ENCODE measurements at regions not wholly inside any gene's neighbourhood (a gene's known extent, or its start where the extent isn't known, plus 50 kb on each side); places are given as distances from the start of the nearest gene placed in this dataset.

DNA sequence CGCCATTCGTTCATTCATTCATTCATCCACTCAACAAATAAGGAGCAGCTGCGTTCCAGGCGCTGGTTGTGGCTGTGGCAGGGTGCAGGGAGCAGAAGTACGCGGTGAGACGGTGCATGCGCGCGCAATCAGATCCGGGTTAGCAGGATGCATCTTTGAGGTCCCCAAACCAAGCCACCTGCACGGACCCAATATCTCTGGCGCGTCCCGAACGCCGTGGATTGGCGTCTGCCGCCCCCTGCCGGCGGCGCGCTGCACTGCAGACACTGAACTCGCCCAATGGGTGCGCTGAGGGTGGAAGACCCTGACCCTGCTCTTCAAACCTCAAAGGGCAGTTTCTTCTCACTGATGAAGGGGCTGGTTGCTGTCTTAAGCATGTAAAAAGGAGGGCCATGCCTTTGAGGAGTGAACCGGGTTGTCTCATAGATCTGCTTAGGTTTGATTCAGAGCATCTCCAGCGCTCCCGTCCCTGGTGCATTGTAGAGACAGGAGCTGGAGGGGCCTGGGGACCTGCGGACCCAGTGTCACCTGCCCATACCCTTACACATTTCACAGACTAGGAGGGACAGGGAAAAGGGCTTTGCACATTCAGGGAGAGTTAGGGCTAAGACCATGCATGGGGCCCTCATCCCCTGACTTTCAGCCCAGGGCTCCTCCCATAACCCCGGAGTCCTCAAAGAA is 102.5 kb downstream of the RAMP3 start:
- no peak overlapping the region for H3K27ac Mint-ChIP-seq
- ATAC-seq (peak; percentile 96), DNase-seq (ENCODE audit: low spot score) (peak; percentile 87)
- ChIA-PET CTCF (interaction anchor here (0.6 to 3.6 kb wide), 21 partner anchors 8 to 594 kb away, joined by 3 to 25 read pairs (median 5); partner anchors contain the start of gene RAMP3), POLR2A (interaction anchor here (1.1 kb wide), 1 partner anchor 43 kb away, joined by 4 read pairs; no protein-coding TSS in a partner anchor)
- H3K4me3 Mint-ChIP-seq, result no peak overlapping the region; the same call in 1 of the 2 replicates
- H3K9me3 Mint-ChIP-seq, result peaks cover 25% of the 10 kb centered on the region
- peaks cover 16% of the 10 kb centered on the region for H3K36me3 Mint-ChIP-seq
- peaks cover 9% of the 10 kb centered on the region for H3K4me1 Mint-ChIP-seq
- H3K27me3 Mint-ChIP-seq (ENCODE audit: low read depth), result peaks cover 13% of the 10 kb centered on the region
- TF ChIP-seq, protein P1, sequence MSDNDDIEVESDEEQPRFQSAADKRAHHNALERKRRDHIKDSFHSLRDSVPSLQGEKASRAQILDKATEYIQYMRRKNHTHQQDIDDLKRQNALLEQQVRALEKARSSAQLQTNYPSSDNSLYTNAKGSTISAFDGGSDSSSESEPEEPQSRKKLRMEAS (CRISPR knock-in tag; IDR thresholded peaks at IDR 0.05), result 0 out of 2 replicates have a peak, but pooled peaks have one; percentile 52
- TF ChIP-seq ETV6 (CRISPR knock-in tag; IDR thresholded peaks at IDR 0.05), result no peak
- TF ChIP-seq, protein P2, sequence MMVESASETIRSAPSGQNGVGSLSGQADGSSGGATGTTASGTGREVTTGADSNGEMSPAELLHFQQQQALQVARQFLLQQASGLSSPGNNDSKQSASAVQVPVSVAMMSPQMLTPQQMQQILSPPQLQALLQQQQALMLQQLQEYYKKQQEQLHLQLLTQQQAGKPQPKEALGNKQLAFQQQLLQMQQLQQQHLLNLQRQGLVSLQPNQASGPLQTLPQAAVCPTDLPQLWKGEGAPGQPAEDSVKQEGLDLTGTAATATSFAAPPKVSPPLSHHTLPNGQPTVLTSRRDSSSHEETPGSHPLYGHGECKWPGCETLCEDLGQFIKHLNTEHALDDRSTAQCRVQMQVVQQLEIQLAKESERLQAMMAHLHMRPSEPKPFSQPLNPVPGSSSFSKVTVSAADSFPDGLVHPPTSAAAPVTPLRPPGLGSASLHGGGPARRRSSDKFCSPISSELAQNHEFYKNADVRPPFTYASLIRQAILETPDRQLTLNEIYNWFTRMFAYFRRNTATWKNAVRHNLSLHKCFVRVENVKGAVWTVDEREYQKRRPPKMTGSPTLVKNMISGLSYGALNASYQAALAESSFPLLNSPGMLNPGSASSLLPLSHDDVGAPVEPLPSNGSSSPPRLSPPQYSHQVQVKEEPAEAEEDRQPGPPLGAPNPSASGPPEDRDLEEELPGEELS (CRISPR knock-in tag; IDR thresholded peaks at IDR 0.05), result peak; percentile 31; the same call in 1 of the 2 replicates
- no peak for TF ChIP-seq KAT7 (CRISPR knock-in tag; IDR thresholded peaks at IDR 0.05; ENCODE audit: borderline replicate concordance)
- TF ChIP-seq ZNF121 (CRISPR knock-in tag; IDR thresholded peaks at IDR 0.05), result 0 out of 2 replicates have a peak, but pooled peaks have one; percentile 38
- TF ChIP-seq, protein P3, sequence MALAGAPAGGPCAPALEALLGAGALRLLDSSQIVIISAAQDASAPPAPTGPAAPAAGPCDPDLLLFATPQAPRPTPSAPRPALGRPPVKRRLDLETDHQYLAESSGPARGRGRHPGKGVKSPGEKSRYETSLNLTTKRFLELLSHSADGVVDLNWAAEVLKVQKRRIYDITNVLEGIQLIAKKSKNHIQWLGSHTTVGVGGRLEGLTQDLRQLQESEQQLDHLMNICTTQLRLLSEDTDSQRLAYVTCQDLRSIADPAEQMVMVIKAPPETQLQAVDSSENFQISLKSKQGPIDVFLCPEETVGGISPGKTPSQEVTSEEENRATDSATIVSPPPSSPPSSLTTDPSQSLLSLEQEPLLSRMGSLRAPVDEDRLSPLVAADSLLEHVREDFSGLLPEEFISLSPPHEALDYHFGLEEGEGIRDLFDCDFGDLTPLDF (CRISPR knock-in tag; IDR thresholded peaks at IDR 0.05), result no peak
- no peak for TF ChIP-seq PRRX2 (CRISPR knock-in tag; IDR thresholded peaks at IDR 0.05)
- no peak for TF ChIP-seq JUN (CRISPR knock-in tag; IDR thresholded peaks at IDR 0.05)
- TF ChIP-seq, protein P4, sequence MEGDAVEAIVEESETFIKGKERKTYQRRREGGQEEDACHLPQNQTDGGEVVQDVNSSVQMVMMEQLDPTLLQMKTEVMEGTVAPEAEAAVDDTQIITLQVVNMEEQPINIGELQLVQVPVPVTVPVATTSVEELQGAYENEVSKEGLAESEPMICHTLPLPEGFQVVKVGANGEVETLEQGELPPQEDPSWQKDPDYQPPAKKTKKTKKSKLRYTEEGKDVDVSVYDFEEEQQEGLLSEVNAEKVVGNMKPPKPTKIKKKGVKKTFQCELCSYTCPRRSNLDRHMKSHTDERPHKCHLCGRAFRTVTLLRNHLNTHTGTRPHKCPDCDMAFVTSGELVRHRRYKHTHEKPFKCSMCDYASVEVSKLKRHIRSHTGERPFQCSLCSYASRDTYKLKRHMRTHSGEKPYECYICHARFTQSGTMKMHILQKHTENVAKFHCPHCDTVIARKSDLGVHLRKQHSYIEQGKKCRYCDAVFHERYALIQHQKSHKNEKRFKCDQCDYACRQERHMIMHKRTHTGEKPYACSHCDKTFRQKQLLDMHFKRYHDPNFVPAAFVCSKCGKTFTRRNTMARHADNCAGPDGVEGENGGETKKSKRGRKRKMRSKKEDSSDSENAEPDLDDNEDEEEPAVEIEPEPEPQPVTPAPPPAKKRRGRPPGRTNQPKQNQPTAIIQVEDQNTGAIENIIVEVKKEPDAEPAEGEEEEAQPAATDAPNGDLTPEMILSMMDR (IDR thresholded peaks at IDR 0.05), result peak; percentile 99
- TF ChIP-seq, protein P5, sequence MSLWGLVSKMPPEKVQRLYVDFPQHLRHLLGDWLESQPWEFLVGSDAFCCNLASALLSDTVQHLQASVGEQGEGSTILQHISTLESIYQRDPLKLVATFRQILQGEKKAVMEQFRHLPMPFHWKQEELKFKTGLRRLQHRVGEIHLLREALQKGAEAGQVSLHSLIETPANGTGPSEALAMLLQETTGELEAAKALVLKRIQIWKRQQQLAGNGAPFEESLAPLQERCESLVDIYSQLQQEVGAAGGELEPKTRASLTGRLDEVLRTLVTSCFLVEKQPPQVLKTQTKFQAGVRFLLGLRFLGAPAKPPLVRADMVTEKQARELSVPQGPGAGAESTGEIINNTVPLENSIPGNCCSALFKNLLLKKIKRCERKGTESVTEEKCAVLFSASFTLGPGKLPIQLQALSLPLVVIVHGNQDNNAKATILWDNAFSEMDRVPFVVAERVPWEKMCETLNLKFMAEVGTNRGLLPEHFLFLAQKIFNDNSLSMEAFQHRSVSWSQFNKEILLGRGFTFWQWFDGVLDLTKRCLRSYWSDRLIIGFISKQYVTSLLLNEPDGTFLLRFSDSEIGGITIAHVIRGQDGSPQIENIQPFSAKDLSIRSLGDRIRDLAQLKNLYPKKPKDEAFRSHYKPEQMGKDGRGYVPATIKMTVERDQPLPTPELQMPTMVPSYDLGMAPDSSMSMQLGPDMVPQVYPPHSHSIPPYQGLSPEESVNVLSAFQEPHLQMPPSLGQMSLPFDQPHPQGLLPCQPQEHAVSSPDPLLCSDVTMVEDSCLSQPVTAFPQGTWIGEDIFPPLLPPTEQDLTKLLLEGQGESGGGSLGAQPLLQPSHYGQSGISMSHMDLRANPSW (CRISPR knock-in tag; conservative IDR thresholded peaks at IDR 0.05; ENCODE audit: low read depth), result no peak
- TF ChIP-seq, protein P6, sequence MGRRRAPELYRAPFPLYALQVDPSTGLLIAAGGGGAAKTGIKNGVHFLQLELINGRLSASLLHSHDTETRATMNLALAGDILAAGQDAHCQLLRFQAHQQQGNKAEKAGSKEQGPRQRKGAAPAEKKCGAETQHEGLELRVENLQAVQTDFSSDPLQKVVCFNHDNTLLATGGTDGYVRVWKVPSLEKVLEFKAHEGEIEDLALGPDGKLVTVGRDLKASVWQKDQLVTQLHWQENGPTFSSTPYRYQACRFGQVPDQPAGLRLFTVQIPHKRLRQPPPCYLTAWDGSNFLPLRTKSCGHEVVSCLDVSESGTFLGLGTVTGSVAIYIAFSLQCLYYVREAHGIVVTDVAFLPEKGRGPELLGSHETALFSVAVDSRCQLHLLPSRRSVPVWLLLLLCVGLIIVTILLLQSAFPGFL (CRISPR knock-in tag; IDR thresholded peaks at IDR 0.05; ENCODE audit: borderline replicate concordance), result no peak
- TF ChIP-seq ZBTB21 (CRISPR knock-in tag; IDR thresholded peaks at IDR 0.05; ENCODE audit: borderline replicate concordance), result no peak
- TF ChIP-seq GTF2I (CRISPR knock-in tag; conservative IDR thresholded peaks at IDR 0.05), result no peak
- TF ChIP-seq CREB1 (CRISPR knock-in tag; IDR thresholded peaks at IDR 0.05), result no peak
- TF ChIP-seq ZNF416 (CRISPR knock-in tag; IDR thresholded peaks at IDR 0.05), result no peak
- TF ChIP-seq, protein P7, sequence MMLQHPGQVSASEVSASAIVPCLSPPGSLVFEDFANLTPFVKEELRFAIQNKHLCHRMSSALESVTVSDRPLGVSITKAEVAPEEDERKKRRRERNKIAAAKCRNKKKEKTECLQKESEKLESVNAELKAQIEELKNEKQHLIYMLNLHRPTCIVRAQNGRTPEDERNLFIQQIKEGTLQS (CRISPR knock-in tag; conservative IDR thresholded peaks at IDR 0.05), result no peak
- no peak for TF ChIP-seq ATF1 (CRISPR knock-in tag; IDR thresholded peaks at IDR 0.05)
- TF ChIP-seq, protein P8, sequence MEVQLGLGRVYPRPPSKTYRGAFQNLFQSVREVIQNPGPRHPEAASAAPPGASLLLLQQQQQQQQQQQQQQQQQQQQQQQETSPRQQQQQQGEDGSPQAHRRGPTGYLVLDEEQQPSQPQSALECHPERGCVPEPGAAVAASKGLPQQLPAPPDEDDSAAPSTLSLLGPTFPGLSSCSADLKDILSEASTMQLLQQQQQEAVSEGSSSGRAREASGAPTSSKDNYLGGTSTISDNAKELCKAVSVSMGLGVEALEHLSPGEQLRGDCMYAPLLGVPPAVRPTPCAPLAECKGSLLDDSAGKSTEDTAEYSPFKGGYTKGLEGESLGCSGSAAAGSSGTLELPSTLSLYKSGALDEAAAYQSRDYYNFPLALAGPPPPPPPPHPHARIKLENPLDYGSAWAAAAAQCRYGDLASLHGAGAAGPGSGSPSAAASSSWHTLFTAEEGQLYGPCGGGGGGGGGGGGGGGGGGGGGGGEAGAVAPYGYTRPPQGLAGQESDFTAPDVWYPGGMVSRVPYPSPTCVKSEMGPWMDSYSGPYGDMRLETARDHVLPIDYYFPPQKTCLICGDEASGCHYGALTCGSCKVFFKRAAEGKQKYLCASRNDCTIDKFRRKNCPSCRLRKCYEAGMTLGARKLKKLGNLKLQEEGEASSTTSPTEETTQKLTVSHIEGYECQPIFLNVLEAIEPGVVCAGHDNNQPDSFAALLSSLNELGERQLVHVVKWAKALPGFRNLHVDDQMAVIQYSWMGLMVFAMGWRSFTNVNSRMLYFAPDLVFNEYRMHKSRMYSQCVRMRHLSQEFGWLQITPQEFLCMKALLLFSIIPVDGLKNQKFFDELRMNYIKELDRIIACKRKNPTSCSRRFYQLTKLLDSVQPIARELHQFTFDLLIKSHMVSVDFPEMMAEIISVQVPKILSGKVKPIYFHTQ (CRISPR knock-in tag; IDR thresholded peaks at IDR 0.05), result no peak
- TF ChIP-seq TP53 (CRISPR knock-in tag; IDR thresholded peaks at IDR 0.05), result no peak
- no peak for TF ChIP-seq GABPB1 (CRISPR knock-in tag; IDR thresholded peaks at IDR 0.05)

All from WTC11 (cell line).